GM12875 (cell line): ENCODE measurements at regions not wholly inside any gene's neighbourhood (a gene's known extent, or its start where the extent isn't known, plus 50 kb on each side); places are given as distances from the start of the nearest gene placed in this dataset.

Experiments
- H3K4me3 ChIP-seq: one replicate; pipeline ENCODE4 v1.5.1; 2011; ENCODE audit warnings: low read depth, low read length, control low read depth
- TF ChIP-seq, protein P1 (sequence below): IDR thresholded peaks from 2 replicates; pipeline ENCODE4 v1.5.1; 2011; ENCODE audit warnings: low read depth, mild to moderate bottlenecking, control low read depth, inconsistent platforms, low read length, moderate library complexity, borderline replicate concordance; ENCODE audit not compliant: insufficient read depth

DNA sequence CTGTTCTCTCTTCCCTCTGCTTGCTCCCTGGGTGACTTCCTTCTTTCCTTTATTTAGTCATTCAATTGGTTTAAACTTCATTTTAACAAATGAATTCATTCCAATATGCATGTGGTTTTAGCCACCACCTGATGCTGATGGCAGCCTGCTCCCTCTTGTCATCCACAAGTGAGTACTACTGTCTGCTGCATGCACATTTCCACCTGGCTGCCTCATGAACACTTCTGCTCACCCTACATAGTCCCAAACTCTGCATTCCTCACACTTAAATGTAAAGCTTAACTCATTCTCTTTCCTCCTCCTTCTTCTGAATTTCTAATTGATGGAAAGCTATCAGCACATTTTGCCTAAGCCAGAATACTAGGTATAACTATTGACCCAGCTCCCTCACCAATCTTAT lies 184.7 kb upstream of the ZNF462 start:
- no peak overlapping the region for H3K4me3 ChIP-seq
- TF ChIP-seq, protein P1, sequence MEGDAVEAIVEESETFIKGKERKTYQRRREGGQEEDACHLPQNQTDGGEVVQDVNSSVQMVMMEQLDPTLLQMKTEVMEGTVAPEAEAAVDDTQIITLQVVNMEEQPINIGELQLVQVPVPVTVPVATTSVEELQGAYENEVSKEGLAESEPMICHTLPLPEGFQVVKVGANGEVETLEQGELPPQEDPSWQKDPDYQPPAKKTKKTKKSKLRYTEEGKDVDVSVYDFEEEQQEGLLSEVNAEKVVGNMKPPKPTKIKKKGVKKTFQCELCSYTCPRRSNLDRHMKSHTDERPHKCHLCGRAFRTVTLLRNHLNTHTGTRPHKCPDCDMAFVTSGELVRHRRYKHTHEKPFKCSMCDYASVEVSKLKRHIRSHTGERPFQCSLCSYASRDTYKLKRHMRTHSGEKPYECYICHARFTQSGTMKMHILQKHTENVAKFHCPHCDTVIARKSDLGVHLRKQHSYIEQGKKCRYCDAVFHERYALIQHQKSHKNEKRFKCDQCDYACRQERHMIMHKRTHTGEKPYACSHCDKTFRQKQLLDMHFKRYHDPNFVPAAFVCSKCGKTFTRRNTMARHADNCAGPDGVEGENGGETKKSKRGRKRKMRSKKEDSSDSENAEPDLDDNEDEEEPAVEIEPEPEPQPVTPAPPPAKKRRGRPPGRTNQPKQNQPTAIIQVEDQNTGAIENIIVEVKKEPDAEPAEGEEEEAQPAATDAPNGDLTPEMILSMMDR: no peak

DNA sequence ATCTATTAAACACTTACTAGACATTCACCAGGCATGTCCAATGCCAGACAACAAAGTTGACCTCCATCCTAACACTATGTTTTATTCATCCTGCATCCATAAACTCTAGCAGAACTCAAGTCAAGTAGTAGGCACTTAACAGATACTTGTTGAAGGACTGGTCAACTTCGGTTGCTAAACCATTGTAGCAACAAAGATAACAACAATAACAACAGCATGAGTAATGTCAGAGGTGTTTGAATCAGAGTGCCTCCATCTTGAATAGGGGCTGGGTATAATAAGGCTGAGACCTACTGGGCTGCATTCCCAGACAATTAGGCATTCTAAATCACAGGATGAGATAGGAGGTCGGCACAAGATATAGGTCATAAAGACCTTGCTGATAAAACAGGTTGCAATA lies 180.5 kb upstream of the ZNF462 start:
- H3K4me3 ChIP-seq: no peak overlapping the region
- TF ChIP-seq, protein P1: no peak

DNA sequence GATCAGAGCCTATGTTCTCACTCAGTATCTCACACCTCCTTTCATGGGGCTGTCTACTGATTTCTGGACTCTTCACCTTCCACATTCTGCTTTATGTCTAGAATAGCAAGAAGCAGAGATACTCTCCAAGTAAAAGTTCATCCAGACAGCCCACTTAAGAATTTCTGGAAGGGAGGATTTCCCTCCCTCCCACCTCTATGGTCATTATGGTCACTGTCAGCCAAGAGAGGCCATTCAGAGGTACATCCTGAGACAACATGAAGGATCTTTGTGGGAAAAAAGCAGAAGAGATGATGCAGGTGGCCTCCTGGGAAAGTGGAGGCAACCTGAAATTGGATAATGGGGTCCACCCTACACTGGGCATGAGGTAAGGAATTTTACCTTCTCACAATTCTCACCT lies 179.5 kb upstream of the ZNF462 start:
- TF ChIP-seq, protein P1: no peak
- no peak overlapping the region for H3K4me3 ChIP-seq

DNA sequence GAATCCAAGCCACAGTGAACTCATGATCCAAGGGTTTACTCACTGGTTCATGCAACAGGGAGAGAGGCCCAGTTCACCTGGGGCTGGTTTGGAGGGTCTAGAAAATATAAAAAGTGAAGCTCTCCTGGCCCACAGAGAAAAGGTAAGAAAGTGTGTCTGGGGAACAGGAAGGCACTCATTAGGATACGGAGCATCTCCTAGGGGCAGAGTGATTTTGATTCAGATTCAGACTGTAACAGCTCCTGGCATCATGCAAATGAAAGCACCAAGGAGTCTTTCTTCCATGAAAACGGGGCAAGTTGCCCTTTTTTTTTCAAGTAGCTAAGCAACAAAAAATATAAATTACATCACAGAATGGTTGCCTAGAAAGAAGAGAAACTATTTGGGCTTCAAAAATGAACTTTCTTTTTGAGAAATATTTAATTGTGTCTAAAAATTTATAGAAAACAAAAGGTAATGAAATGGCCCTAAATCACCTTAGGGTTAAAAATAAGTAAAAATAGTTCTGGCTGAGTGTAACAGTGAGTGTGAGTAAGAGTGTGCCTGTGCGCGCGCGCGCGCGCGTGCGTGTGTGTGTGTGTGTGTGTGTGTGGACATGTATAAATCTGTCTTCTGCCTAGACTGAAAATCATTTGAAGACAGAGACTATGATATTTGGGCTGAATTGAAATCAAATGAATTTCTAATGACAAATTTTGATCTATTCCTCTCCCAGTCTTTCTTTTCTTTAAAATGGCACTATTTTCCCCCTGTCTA lies 177.8 kb upstream of the ZNF462 start:
- H3K4me3 ChIP-seq: no peak overlapping the region
- TF ChIP-seq, protein P1: no peak

DNA sequence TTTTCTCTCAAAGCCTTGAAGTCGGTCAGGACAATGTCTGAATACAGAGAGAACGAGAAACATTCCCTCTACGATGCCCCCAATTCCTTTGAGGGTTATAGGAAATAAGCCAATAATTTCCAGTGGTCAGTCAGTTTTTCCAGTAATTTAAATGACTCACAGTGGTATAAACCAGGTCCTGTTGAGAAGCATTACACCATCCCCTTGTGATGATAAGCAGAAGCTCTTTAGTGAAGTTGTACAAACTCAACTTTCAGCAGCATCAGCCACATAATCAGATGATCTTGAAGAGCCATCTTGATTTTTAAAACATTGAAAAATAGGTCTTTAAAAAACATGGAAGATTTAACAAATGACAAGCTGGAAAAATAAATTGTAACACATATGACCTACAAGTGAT lies 173.9 kb upstream of the ZNF462 start:
- H3K4me3 ChIP-seq: no peak overlapping the region
- TF ChIP-seq, protein P1: no peak

DNA sequence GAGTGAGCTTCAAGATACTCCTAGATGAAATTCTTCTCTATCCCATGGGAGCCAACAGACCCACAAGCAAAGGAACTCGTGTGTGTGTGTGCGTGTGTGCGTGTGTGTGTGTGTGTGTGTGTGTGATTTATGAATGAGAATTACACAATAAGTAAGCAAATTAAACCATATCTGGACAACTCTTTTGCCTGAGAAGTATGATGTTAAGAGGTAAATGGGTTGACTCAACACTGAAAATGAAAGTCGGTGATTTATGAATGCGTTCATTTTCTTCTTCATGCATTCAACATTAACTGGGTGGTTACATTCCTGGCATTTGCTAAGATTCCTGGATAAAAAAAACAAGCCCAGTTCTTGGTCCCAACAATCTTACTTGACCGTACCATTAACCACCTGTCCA lies 171.3 kb upstream of the ZNF462 start:
- TF ChIP-seq, protein P1: no peak
- no peak overlapping the region for H3K4me3 ChIP-seq

DNA sequence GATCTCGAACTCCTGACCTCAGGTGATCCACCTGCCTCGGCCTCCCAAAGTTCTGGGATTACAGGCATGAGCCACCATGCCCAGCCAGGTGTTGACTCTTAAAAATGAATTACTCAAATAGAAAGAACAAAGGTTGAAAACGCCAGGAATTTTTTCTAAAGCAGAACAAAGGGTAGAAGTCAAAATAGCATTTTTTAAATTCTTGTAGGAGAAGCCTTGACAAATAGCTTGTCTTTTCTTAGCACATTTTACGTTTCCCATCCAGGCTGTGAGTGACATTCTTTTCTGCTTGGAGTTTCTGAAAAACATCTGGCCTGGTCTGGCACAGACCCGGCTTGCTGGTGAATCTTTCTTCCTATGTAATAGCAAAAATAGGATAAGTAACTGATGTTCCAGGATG lies 169.4 kb upstream of the ZNF462 start:
- no peak overlapping the region for H3K4me3 ChIP-seq
- TF ChIP-seq, protein P1: no peak
